HG03469 (cell line): ENCODE measurements at regions not wholly inside any gene's neighbourhood (a gene's known extent, or its start where the extent isn't known, plus 50 kb on each side); places are given as distances from the start of the nearest gene placed in this dataset.

Source experiments
- ATAC-seq: cut with Tn5 transposase; IDR thresholded peaks from one replicate; pipeline ENCODE4 v1.9.1; 2021; ENCODE audit warnings: mild to moderate bottlenecking, moderate library complexity, moderate number of reproducible peaks; ENCODE audit not compliant: unreplicated experiment

- no peak for ATAC-seq
These were observed 898.2 kb upstream of the AGA start for GRCh38 chr4:178340468-178340867.

- ATAC-seq = no peak
These were observed 901.9 kb upstream of the AGA start for GRCh38 chr4:178344096-178344495.

GRCh38 chr4:178347111-178347510 is 904.9 kb upstream of the AGA start:
- ATAC-seq = no peak

GRCh38 chr4:178349601-178350000 is 907.4 kb upstream of the AGA start:
- no peak for ATAC-seq

GRCh38 chr4:178351185-178351584 is 908.9 kb upstream of the AGA start:
- no peak for ATAC-seq

- no peak for ATAC-seq
These were observed 914.5 kb upstream of the AGA start for GRCh38 chr4:178356725-178357124.

- ATAC-seq = no peak
These were observed 943.2 kb upstream of the AGA start for GRCh38 chr4:178385481-178385880.

- no peak for ATAC-seq
These were observed 945.5 kb upstream of the AGA start for GRCh38 chr4:178387756-178388155.

- ATAC-seq = no peak
These were observed 953.6 kb upstream of the AGA start for GRCh38 chr4:178395798-178396197.

GRCh38 chr4:178412455-178412854 is 970.2 kb upstream of the AGA start:
- no peak for ATAC-seq

GRCh38 chr4:178414042-178414441 is 971.8 kb upstream of the AGA start:
- ATAC-seq = no peak

- no peak for ATAC-seq
These were observed 972.7 kb upstream of the AGA start for GRCh38 chr4:178414881-178415446.

- ATAC-seq = no peak
These were observed 973.7 kb upstream of the AGA start for GRCh38 chr4:178415925-178416324.

GRCh38 chr4:178423366-178423765 is 981.1 kb upstream of the AGA start:
- no peak for ATAC-seq

- ATAC-seq = no peak
These were observed 984.6 kb upstream of the AGA start for GRCh38 chr4:178426871-178427270.

- ATAC-seq = no peak
These were observed 985.4 kb upstream of the AGA start for GRCh38 chr4:178427663-178428062.

GRCh38 chr4:178448372-178449035 is 1006.3 kb upstream of the AGA start:
- ATAC-seq = no peak

GRCh38 chr4:178450614-178451013 is 1008.4 kb upstream of the AGA start:
- ATAC-seq = no peak

- no peak for ATAC-seq
These were observed 1010.8 kb upstream of the AGA start for GRCh38 chr4:178453057-178453456.

- ATAC-seq = no peak
These were observed 1015.0 kb upstream of the AGA start for GRCh38 chr4:178457286-178457685.

- no peak for ATAC-seq
These were observed 1020.5 kb upstream of the AGA start for GRCh38 chr4:178462710-178463109.

- ATAC-seq = no peak
These were observed 1021.5 kb upstream of the AGA start for GRCh38 chr4:178463747-178464146.
